Hepatocyte (in vitro differentiated cells): ENCODE measurements at regions not wholly inside any gene's neighbourhood (a gene's known extent, or its start where the extent isn't known, plus 50 kb on each side); places are given as distances from the start of the nearest gene placed in this dataset.

Experiments
- DNase-seq: peaks from one replicate; pipeline ENCODE4 v3.0.0-alpha.2; 2016; ENCODE audit warnings: low spot score
- H2AFZ ChIP-seq: fragments of 200-600 bp; sonication (generic); 2 replicates; pipeline ENCODE4 v1.6.0; 2016; ENCODE audit warnings: antibody characterized with exemption, mild to moderate bottlenecking
- H3K27ac ChIP-seq: fragments of 200-600 bp; sonication (generic); 2 replicates; pipeline ENCODE4 v1.5.1; 2016; ENCODE audit warnings: mild to moderate bottlenecking
- H3K27me3 ChIP-seq: fragments of 200-600 bp; sonication (generic); 2 replicates; pipeline ENCODE4 v1.6.1; 2016
- H3K36me3 ChIP-seq: fragments of 200-600 bp; sonication (generic); replicated peaks from 2 replicates; pipeline ENCODE4 v1.5.1; 2016; ENCODE audit warnings: low read depth; ENCODE audit not compliant: insufficient read depth
- H3K4me1 ChIP-seq: fragments of 200-600 bp; sonication (generic); 2 replicates; pipeline ENCODE4 v1.5.1; 2016; ENCODE audit warnings: mild to moderate bottlenecking, moderate library complexity; ENCODE audit not compliant: insufficient read depth
- H3K4me2 ChIP-seq: fragments of 200-600 bp; sonication (generic); 2 replicates; pipeline ENCODE4 v1.6.0; 2016
- H3K4me3 ChIP-seq: fragments of 200-600 bp; sonication (generic); 2 replicates; pipeline ENCODE4 v1.5.1; 2016; ENCODE audit warnings: mild to moderate bottlenecking
- H3K79me2 ChIP-seq: fragments of 200-600 bp; sonication (generic); 2 replicates; pipeline ENCODE4 v1.6.0; 2017; ENCODE audit warnings: mild to moderate bottlenecking
- H3K9me2 ChIP-seq: fragments of 200-600 bp; sonication (generic); replicated peaks from 2 replicates; pipeline ENCODE4 v1.6.0; 2017; ENCODE audit warnings: mild to moderate bottlenecking; ENCODE audit not compliant: insufficient read depth
- H3K9me3 ChIP-seq: fragments of 200-600 bp; sonication (generic); 2 replicates; pipeline ENCODE4 v1.5.1; 2016; ENCODE audit warnings: low read depth, mild to moderate bottlenecking
- H4K20me1 ChIP-seq: fragments of 200-600 bp; sonication (generic); 2 replicates; pipeline ENCODE4 v1.6.0; 2016; ENCODE audit warnings: mild to moderate bottlenecking; ENCODE audit not compliant: insufficient read depth, poor library complexity, severe bottlenecking
- CTCF ChIP-seq: fragments of 200-600 bp; sonication (generic); IDR thresholded peaks from 2 replicates; pipeline ENCODE4 v1.5.1; 2016; ENCODE audit warnings: antibody characterized with exemption, mild to moderate bottlenecking; ENCODE audit not compliant: poor library complexity
- EZH2 ChIP-seq: fragments of 200-600 bp; sonication (generic); IDR thresholded peaks from 2 replicates; pipeline ENCODE4 v1.6.1; 2016; ENCODE audit warnings: antibody characterized with exemption, mild to moderate bottlenecking, borderline replicate concordance
- EZH2phosphoT487 ChIP-seq: fragments of 200-600 bp; sonication (generic); IDR thresholded peaks from one replicate; pipeline ENCODE4 v1.6.1; 2018; ENCODE audit warnings: antibody characterized with exemption, mild to moderate bottlenecking, low read depth, moderate library complexity; ENCODE audit not compliant: unreplicated experiment, severe bottlenecking
- WGBS: methylation state at CpG from one replicate; pipeline ENCODE4 v1.1.6; 2016; ENCODE audit warnings: low lambda C conversion rate; ENCODE audit errors: missing lambda C conversion rate; 5-methylcytosine and 5-hydroxymethylcytosine counted together

- H3K4me3 ChIP-seq: no peak overlapping the region
- H3K4me2 ChIP-seq: no peak overlapping the region
- no peak overlapping the region for H3K27ac ChIP-seq
- H3K9me2 ChIP-seq: no peaks in the 10 kb centered on the region
- 85% methylated on average over 18 of the region's 28 CpGs for whole genome bisulfite sequencing
- no peak overlapping the region for H2AFZ ChIP-seq
- H3K79me2 ChIP-seq: no peaks in the 10 kb centered on the region
- no peaks in the 10 kb centered on the region for H3K4me1 ChIP-seq
- H3K36me3 ChIP-seq: no peaks in the 10 kb centered on the region
- no peaks in the 10 kb centered on the region for H4K20me1 ChIP-seq
- DNase-seq: no peak
- H3K9me3 ChIP-seq: no peaks in the 10 kb centered on the region
- H3K27me3 ChIP-seq: no peaks in the 10 kb centered on the region
- TF ChIP-seq EZH2phosphoT487: no peak
- TF ChIP-seq EZH2: no peak
- TF ChIP-seq CTCF: no peak
Measured at GRCh38 chrX:39070009-39070408, 268.8 kb downstream of the MID1IP1 start.

- no peaks in the 10 kb centered on the region for H3K36me3 ChIP-seq
- no peak for TF ChIP-seq CTCF
- TF ChIP-seq EZH2phosphoT487: no peak
- no peak for TF ChIP-seq EZH2
- no peak overlapping the region for H3K4me2 ChIP-seq
- no peak overlapping the region for H2AFZ ChIP-seq
- WGBS: 79% methylated on average over 2 of the region's 2 CpGs
- no peaks in the 10 kb centered on the region for H3K9me3 ChIP-seq
- DNase-seq: no peak
- no peaks in the 10 kb centered on the region for H3K79me2 ChIP-seq
- H3K4me1 ChIP-seq: no peaks in the 10 kb centered on the region
- no peaks in the 10 kb centered on the region for H4K20me1 ChIP-seq
- H3K27me3 ChIP-seq: no peaks in the 10 kb centered on the region
- no peak overlapping the region for H3K4me3 ChIP-seq
- no peak overlapping the region for H3K27ac ChIP-seq
- H3K9me2 ChIP-seq: no peaks in the 10 kb centered on the region
Measured at GRCh38 chrX:39073131-39073530, 271.9 kb downstream of the MID1IP1 start.

- WGBS: 41% methylated on average over 1 of the region's 1 CpG
- no peaks in the 10 kb centered on the region for H3K36me3 ChIP-seq
- H3K27ac ChIP-seq: no peak overlapping the region
- no peaks in the 10 kb centered on the region for H3K4me1 ChIP-seq
- no peak for TF ChIP-seq EZH2
- TF ChIP-seq CTCF: no peak
- TF ChIP-seq EZH2phosphoT487: no peak
- H2AFZ ChIP-seq: no peak overlapping the region
- no peak overlapping the region for H3K4me2 ChIP-seq
- no peaks in the 10 kb centered on the region for H3K79me2 ChIP-seq
- no peaks in the 10 kb centered on the region for H3K9me3 ChIP-seq
- H4K20me1 ChIP-seq: no peaks in the 10 kb centered on the region
- no peak overlapping the region for H3K4me3 ChIP-seq
- no peak for DNase-seq
- no peaks in the 10 kb centered on the region for H3K9me2 ChIP-seq
- H3K27me3 ChIP-seq: no peaks in the 10 kb centered on the region
Measured at GRCh38 chrX:39096599-39096998, 295.3 kb downstream of the MID1IP1 start.

- Histone ChIP-seq H4K20me1 (no peaks in the 10 kb centered on the region), H3K4me1 (no peaks in the 10 kb centered on the region), H3K27me3 (no peaks in the 10 kb centered on the region), H3K4me3 (no peak overlapping the region), H3K36me3 (no peaks in the 10 kb centered on the region), H3K27ac (no peak overlapping the region), H3K79me2 (no peaks in the 10 kb centered on the region), H3K9me2 (no peaks in the 10 kb centered on the region), H3K4me2 (no peak overlapping the region), H2AFZ (no peak overlapping the region), H3K9me3 (no peaks in the 10 kb centered on the region)
- no peak for DNase-seq
- TF ChIP-seq EZH2phosphoT487 (no peak), CTCF (no peak), EZH2 (no peak)
- 88% methylated on average over 1 of the region's 1 CpG for WGBS
Measured at GRCh38 chrX:39104745-39105144, 303.5 kb downstream of the MID1IP1 start.
